IPS-20b (cell line): ENCODE measurements at regions not wholly inside any gene's neighbourhood (a gene's known extent, or its start where the extent isn't known, plus 50 kb on each side); places are given as distances from the start of the nearest gene placed in this dataset.
A peak's percentile ranks its signal among the peaks of the same experiment; 100 is the strongest.

ENCODE experiments used
- H3K27ac ChIP-seq: one replicate; pipeline ENCODE4 v1.5.1; 2013; ENCODE audit warnings: low read length
- H3K27me3 ChIP-seq: 2 replicates; pipeline ENCODE4 v1.6.1; 2013; ENCODE audit warnings: mild to moderate bottlenecking, low read length, inconsistent platforms; ENCODE audit not compliant: insufficient read depth
- H3K36me3 ChIP-seq: 2 replicates; pipeline ENCODE4 v1.6.1; 2013; ENCODE audit warnings: low read depth, mild to moderate bottlenecking, inconsistent platforms, low read length, moderate library complexity; ENCODE audit not compliant: insufficient read depth
- H3K4me1 ChIP-seq: 2 replicates; pipeline ENCODE4 v1.6.1; 2013; ENCODE audit warnings: mild to moderate bottlenecking, control low read depth, inconsistent platforms, low read length, moderate library complexity; ENCODE audit not compliant: insufficient read depth
- H3K4me3 ChIP-seq: 2 replicates; pipeline ENCODE4 v1.5.1; 2013; ENCODE audit warnings: mild to moderate bottlenecking, low read length, inconsistent platforms
- H3K9ac ChIP-seq: 2 replicates; pipeline ENCODE4 v1.6.1; 2013; ENCODE audit warnings: low read depth, mild to moderate bottlenecking, inconsistent platforms, low read length, moderate library complexity
- H3K9me3 ChIP-seq: 2 replicates; pipeline ENCODE4 v1.6.1; 2013; ENCODE audit warnings: mild to moderate bottlenecking, low read depth, low read length, inconsistent platforms; ENCODE audit not compliant: insufficient read depth

- Histone ChIP-seq H3K9me3 (no peaks in the 10 kb centered on the region), H3K4me1 (no peaks in the 10 kb centered on the region), H3K36me3 (no peaks in the 10 kb centered on the region), H3K27me3 (no peaks in the 10 kb centered on the region), H3K9ac (no peak overlapping the region), H3K4me3 (no peak overlapping the region), H3K27ac (no peak overlapping the region)
Measured at GRCh38 chr6:55017555-55018300, 156.6 kb upstream of the HCRTR2 start.

GRCh38 chr6:55019591-55019990 lies 154.7 kb upstream of the HCRTR2 start:
- Histone ChIP-seq H3K36me3 (no peaks in the 10 kb centered on the region), H3K9me3 (no peaks in the 10 kb centered on the region), H3K4me3 (no peak overlapping the region), H3K27me3 (no peaks in the 10 kb centered on the region), H3K9ac (no peak overlapping the region), H3K27ac (no peak overlapping the region), H3K4me1 (no peaks in the 10 kb centered on the region)

- Histone ChIP-seq H3K27ac (no peak overlapping the region), H3K4me1 (no peaks in the 10 kb centered on the region)
Measured at GRCh38 chr6:55023230-55023629, 151.1 kb upstream of the HCRTR2 start.

GRCh38 chr6:55033016-55033546 lies 141.2 kb upstream of the HCRTR2 start:
- Histone ChIP-seq H3K4me3 (no peak overlapping the region), H3K27me3 (no peaks in the 10 kb centered on the region), H3K9me3 (no peaks in the 10 kb centered on the region; the same call in 1 of the 2 replicates), H3K36me3 (no peaks in the 10 kb centered on the region), H3K9ac (no peak overlapping the region), H3K4me1 (no peaks in the 10 kb centered on the region), H3K27ac (no peak overlapping the region)

More at GRCh38 chr6:55023230-55023629, 151.1 kb upstream of the HCRTR2 start:
- H3K9me3 ChIP-seq: no peaks in the 10 kb centered on the region
- no peaks in the 10 kb centered on the region for H3K36me3 ChIP-seq
- H3K9ac ChIP-seq: no peak overlapping the region
- no peak overlapping the region for H3K4me3 ChIP-seq
- H3K27me3 ChIP-seq: no peaks in the 10 kb centered on the region

- Histone ChIP-seq H3K27ac (no peak overlapping the region), H3K4me3 (no peak overlapping the region), H3K36me3 (no peaks in the 10 kb centered on the region), H3K27me3 (no peaks in the 10 kb centered on the region), H3K9ac (no peak overlapping the region), H3K4me1 (no peaks in the 10 kb centered on the region), H3K9me3 (no peaks in the 10 kb centered on the region; the same call in 1 of the 2 replicates)
Measured at GRCh38 chr6:55034752-55035151, 139.6 kb upstream of the HCRTR2 start.

GRCh38 chr6:55040102-55040848 lies 134.0 kb upstream of the HCRTR2 start:
- Histone ChIP-seq H3K27me3 (no peaks in the 10 kb centered on the region), H3K4me1 (no peaks in the 10 kb centered on the region), H3K4me3 (no peak overlapping the region), H3K27ac (no peak overlapping the region), H3K9ac (no peak overlapping the region), H3K9me3 (no peaks in the 10 kb centered on the region), H3K36me3 (no peaks in the 10 kb centered on the region)

- no peak overlapping the region for H3K27ac ChIP-seq
- H3K9ac ChIP-seq: no peak overlapping the region
- H3K27me3 ChIP-seq: no peaks in the 10 kb centered on the region
- H3K36me3 ChIP-seq: no peaks in the 10 kb centered on the region
- no peaks in the 10 kb centered on the region for H3K9me3 ChIP-seq
- H3K4me3 ChIP-seq: 0 out of 2 replicates have a peak overlapping the region, but pooled peaks have one; percentile 2
- no peaks in the 10 kb centered on the region for H3K4me1 ChIP-seq
Measured at GRCh38 chr6:55046869-55047422, 127.4 kb upstream of the HCRTR2 start.

GRCh38 chr6:55047451-55048044 lies 126.8 kb upstream of the HCRTR2 start:
- no peaks in the 10 kb centered on the region for H3K9me3 ChIP-seq
- no peak overlapping the region for H3K27ac ChIP-seq
- H3K9ac ChIP-seq: no peak overlapping the region
- no peaks in the 10 kb centered on the region for H3K4me1 ChIP-seq
- H3K27me3 ChIP-seq: no peaks in the 10 kb centered on the region
- H3K36me3 ChIP-seq: no peaks in the 10 kb centered on the region
- no peak overlapping the region for H3K4me3 ChIP-seq

- Histone ChIP-seq H3K4me1 (no peaks in the 10 kb centered on the region), H3K27ac (no peak overlapping the region), H3K27me3 (no peaks in the 10 kb centered on the region)
Measured at GRCh38 chr6:55049866-55050265, 124.4 kb upstream of the HCRTR2 start.

GRCh38 chr6:55052846-55053245 lies 121.5 kb upstream of the HCRTR2 start:
- H3K27ac ChIP-seq: no peak overlapping the region

More at GRCh38 chr6:55049866-55050265, 124.4 kb upstream of the HCRTR2 start:
- Histone ChIP-seq H3K36me3 (no peaks in the 10 kb centered on the region), H3K4me3 (no peak overlapping the region), H3K9me3 (no peaks in the 10 kb centered on the region), H3K9ac (no peak overlapping the region)

GRCh38 chr6:55058682-55059081 lies 115.6 kb upstream of the HCRTR2 start:
- Histone ChIP-seq H3K36me3 (no peaks in the 10 kb centered on the region), H3K4me3 (no peak overlapping the region)

More at GRCh38 chr6:55052846-55053245, 121.5 kb upstream of the HCRTR2 start:
- H3K9ac ChIP-seq: no peak overlapping the region
- H3K36me3 ChIP-seq: no peaks in the 10 kb centered on the region
- no peak overlapping the region for H3K4me3 ChIP-seq
- H3K4me1 ChIP-seq: no peaks in the 10 kb centered on the region
- no peaks in the 10 kb centered on the region for H3K27me3 ChIP-seq
- no peaks in the 10 kb centered on the region for H3K9me3 ChIP-seq

More at GRCh38 chr6:55058682-55059081, 115.6 kb upstream of the HCRTR2 start:
- H3K9ac ChIP-seq: no peak overlapping the region
- no peaks in the 10 kb centered on the region for H3K27me3 ChIP-seq
- no peak overlapping the region for H3K27ac ChIP-seq
- no peaks in the 10 kb centered on the region for H3K9me3 ChIP-seq
- no peaks in the 10 kb centered on the region for H3K4me1 ChIP-seq
